ENCODE measurements at regions not wholly inside any gene's neighbourhood (a gene's known extent, or its start where the extent isn't known, plus 50 kb on each side); places are given as distances from the start of the nearest gene placed in this dataset.

DNA sequence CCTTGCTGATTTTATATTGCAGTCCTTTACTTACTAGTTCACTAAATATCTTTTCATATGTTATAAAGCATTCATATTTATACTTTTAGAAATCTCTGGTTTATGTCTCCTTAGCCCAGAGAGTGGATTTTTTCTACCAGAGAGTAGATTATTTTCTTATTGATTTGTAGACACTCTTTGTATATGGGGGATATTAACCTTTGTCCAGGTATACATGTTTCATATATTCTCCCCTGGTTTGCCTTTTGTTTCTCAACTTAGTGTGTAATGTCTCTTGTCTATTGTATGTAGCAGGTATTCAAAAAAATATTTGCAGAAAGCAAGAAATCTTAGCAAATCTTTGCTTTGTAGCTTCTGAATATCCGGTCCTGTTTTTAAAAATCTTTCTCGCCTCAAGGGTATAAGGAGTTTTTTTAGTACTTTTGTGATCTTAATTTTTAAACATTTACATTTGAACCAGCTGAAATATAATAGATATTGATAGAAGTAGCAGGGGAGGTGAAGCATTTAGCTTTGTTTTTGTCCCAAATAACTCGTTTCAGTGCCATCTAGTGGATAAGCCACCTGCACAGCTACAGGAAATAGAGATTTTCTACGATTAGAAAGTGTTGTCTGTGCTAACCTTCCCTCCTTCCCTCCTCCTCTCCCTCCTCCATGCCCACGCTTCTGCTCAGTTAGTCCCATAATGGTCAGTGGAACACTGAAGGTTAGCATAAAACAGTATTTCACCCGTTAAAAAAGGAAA lies 97.0 kb downstream of the PHETA1 start:
- Histone ChIP-seq H3K27me3 (ENCODE audit: insufficient read depth, low read depth) (no peaks in the 10 kb centered on the region), H3K27ac (no peak overlapping the region), H3K36me3 (ENCODE audit: insufficient read depth) (no peaks in the 10 kb centered on the region), H3K4me3 (IDR thresholded peaks at IDR 0.05; ENCODE audit: insufficient read depth, low read depth, low read length) (no peak overlapping the region), H3K9ac (no peak overlapping the region), H3K4me1 (ENCODE audit: low read depth, poor library complexity, severe bottlenecking) (no peaks in the 10 kb centered on the region), H2AFZ (ENCODE audit: low read depth) (no peak overlapping the region), H4K20me1 (ENCODE audit: insufficient read depth) (no peaks in the 10 kb centered on the region), H3K4me2 (no peak overlapping the region), H3K79me2 (ENCODE audit: insufficient read depth, low read depth) (no peaks in the 10 kb centered on the region)
- no peak for TF ChIP-seq CTCF (conservative IDR thresholded peaks at IDR 0.05; ENCODE audit: low read depth, low read length)

DNA sequence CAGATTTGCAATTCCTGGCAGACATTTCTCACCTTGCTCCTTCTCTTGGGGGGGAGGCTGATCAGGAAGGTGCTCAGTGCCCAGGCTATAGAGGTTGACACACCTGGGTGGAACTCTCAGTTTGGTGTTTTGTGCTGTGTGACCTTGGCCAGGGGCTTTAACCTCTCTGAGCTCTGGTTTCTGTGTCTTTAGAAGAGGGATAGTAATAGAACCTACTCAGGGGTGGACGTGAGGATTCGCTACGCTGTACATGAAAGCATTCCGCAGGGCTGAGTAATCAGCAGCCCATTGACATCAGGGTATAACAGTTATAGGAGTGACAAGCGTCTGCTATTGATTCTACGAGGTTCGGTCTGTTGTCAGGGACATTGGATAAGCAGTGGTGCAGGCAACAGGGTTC lies 98.1 kb downstream of the PHETA1 start:
- Histone ChIP-seq H3K27me3 (ENCODE audit: insufficient read depth, low read depth) (no peaks in the 10 kb centered on the region), H3K4me1 (ENCODE audit: low read depth, poor library complexity, severe bottlenecking) (no peaks in the 10 kb centered on the region)
- TF ChIP-seq CTCF (conservative IDR thresholded peaks at IDR 0.05; ENCODE audit: low read depth, low read length) = no peak

DNA sequence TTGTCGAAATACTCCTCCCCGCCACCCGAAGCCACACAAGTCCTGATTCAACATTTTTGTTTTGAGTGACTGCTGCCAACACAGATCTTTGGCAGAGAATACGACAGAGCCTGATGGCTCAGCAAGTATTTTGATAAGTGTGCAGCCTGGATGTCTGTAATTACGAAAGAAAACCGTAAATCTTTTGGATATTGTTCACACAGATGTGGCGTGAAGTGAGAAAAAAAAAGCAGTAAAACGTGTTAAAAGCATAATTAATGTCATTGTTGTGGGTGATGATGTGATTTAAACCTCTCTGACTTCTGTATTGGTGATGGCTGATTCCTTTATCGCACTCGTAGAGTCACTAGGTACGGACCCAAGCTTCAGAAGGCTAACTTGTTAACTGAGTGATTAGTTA lies 98.7 kb downstream of the PHETA1 start:
- Histone ChIP-seq H3K9ac (no peak overlapping the region), H3K4me2 (no peak overlapping the region)

More for the DNA sequence above, 98.1 kb downstream of the PHETA1 start:
- Histone ChIP-seq H3K36me3 (ENCODE audit: insufficient read depth) (no peaks in the 10 kb centered on the region), H3K4me3 (IDR thresholded peaks at IDR 0.05; ENCODE audit: insufficient read depth, low read depth, low read length) (no peak overlapping the region), H4K20me1 (ENCODE audit: insufficient read depth) (no peaks in the 10 kb centered on the region), H2AFZ (ENCODE audit: low read depth) (no peak overlapping the region), H3K27ac (no peak overlapping the region), H3K79me2 (ENCODE audit: insufficient read depth, low read depth) (no peaks in the 10 kb centered on the region), H3K4me2 (no peak overlapping the region), H3K9ac (no peak overlapping the region)

DNA sequence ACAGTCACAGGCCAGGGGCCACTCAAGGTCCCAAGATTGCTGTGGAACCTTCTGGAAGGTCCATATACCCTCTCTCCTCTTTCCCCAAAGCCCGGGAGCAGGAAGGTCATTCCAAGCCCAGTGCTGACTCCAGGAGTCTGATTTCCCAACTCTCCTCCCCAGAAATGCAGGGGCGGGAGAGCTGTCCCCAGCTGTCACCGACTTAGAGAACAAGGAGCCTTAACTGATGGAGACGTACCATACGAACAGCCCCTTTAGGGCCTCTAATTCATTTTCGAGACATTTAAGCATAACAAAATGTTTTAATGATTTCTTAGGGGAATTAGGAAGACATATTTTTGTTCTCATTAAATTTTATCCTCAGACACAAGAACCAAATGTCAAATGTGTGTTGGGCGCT lies 99.2 kb downstream of the PHETA1 start:
- H3K9ac ChIP-seq = no peak overlapping the region
- no peak overlapping the region for H3K4me2 ChIP-seq
- H3K4me3 ChIP-seq (IDR thresholded peaks at IDR 0.05; ENCODE audit: insufficient read depth, low read depth, low read length) = no peak overlapping the region
- H3K36me3 ChIP-seq (ENCODE audit: insufficient read depth) = no peaks in the 10 kb centered on the region
- no peaks in the 10 kb centered on the region for H3K27me3 ChIP-seq (ENCODE audit: insufficient read depth, low read depth)
- H2AFZ ChIP-seq (ENCODE audit: low read depth) = no peak overlapping the region
- H3K27ac ChIP-seq = no peak overlapping the region
- H3K4me1 ChIP-seq (ENCODE audit: low read depth, poor library complexity, severe bottlenecking) = no peaks in the 10 kb centered on the region
- no peaks in the 10 kb centered on the region for H4K20me1 ChIP-seq (ENCODE audit: insufficient read depth)
- H3K79me2 ChIP-seq (ENCODE audit: insufficient read depth, low read depth) = no peaks in the 10 kb centered on the region
- no peak for TF ChIP-seq CTCF (conservative IDR thresholded peaks at IDR 0.05; ENCODE audit: low read depth, low read length)

More for the DNA sequence above, 98.7 kb downstream of the PHETA1 start:
- no peak overlapping the region for H3K4me3 ChIP-seq (IDR thresholded peaks at IDR 0.05; ENCODE audit: insufficient read depth, low read depth, low read length)
- H3K27me3 ChIP-seq (ENCODE audit: insufficient read depth, low read depth) = no peaks in the 10 kb centered on the region
- TF ChIP-seq CTCF (conservative IDR thresholded peaks at IDR 0.05; ENCODE audit: low read depth, low read length) = no peak
- no peaks in the 10 kb centered on the region for H3K4me1 ChIP-seq (ENCODE audit: low read depth, poor library complexity, severe bottlenecking)
- no peak overlapping the region for H3K27ac ChIP-seq
- no peaks in the 10 kb centered on the region for H3K36me3 ChIP-seq (ENCODE audit: insufficient read depth)
- H3K79me2 ChIP-seq (ENCODE audit: insufficient read depth, low read depth) = no peaks in the 10 kb centered on the region
- no peak overlapping the region for H2AFZ ChIP-seq (ENCODE audit: low read depth)
- H4K20me1 ChIP-seq (ENCODE audit: insufficient read depth) = no peaks in the 10 kb centered on the region
